ENCODE measurements at regions not wholly inside any gene's neighbourhood (a gene's known extent, or its start where the extent isn't known, plus 50 kb on each side); places are given as distances from the start of the nearest gene placed in this dataset.

DNA sequence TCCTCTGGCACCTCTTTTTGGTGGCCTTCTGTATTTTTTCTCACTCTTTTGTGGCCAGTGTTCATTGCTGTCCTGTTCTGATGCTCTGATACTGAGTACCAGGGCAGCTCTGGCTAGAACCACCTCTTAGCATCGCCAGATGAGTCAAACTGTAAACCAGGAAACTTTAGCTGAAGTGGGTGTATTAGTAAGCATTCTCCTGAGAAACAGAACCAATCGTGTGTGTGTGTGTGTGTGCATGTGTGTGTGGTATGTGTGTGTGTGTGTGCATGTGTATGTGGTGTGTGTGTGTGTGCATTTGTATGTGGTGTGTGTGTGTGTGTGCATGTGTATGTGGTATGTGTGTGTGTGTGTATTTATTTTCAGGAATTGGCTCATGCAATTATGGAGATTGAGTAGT is 166.3 kb upstream of the SKOR2 start:
- TF ChIP-seq CTCF (conservative IDR thresholded peaks at IDR 0.05) (no peak), ZFX (IDR thresholded peaks at IDR 0.05) (no peak)
